Tibial nerve (tissue), 4 donors: ENCODE measurements at regions not wholly inside any gene's neighbourhood (a gene's known extent, or its start where the extent isn't known, plus 50 kb on each side); places are given as distances from the start of the nearest gene placed in this dataset.

Source experiments
- DNase-seq, 2 donors: peaks; one replicate each; pipeline ENCODE4 v3.0.0-alpha.2; 2019; ENCODE audit warnings: low spot score in 2 of 2
- H3K27ac ChIP-seq, 4 donors: fragments of 200-600 bp; sonication (generic) in 3 of 4; one replicate each; pipeline ENCODE4 v1.5.1; 2017 to 2019; ENCODE audit warnings: mild to moderate bottlenecking in 1 of 4
- H3K27me3 ChIP-seq, 2 donors: fragments of 200-600 bp; sonication (generic) in 1 of 2; one replicate each; pipeline versions ENCODE4 v1.5.1 to v1.6.0; 2017 to 2019
- H3K36me3 ChIP-seq, 3 donors: fragments of 200-600 bp; sonication (generic); one replicate each; pipeline ENCODE4 v1.5.1; 2018 to 2019
- H3K4me1 ChIP-seq, 4 donors: fragments of 200-600 bp; sonication (generic) in 3 of 4; one replicate each; pipeline ENCODE4 v1.5.1; 2017 to 2019
- H3K4me3 ChIP-seq, 4 donors: fragments of 200-600 bp; sonication (generic) in 3 of 4; one replicate each; pipeline ENCODE4 v1.5.1; 2017 to 2019; ENCODE audit warnings: mild to moderate bottlenecking in 1 of 4, moderate library complexity in 1 of 4
- H3K9me3 ChIP-seq, 4 donors: fragments of 200-600 bp; sonication (generic) in 3 of 4; one replicate each; pipeline ENCODE4 v1.5.1; 2017 to 2019
- CTCF ChIP-seq, 5 experiments: fragments of 200-600 bp in 3 of 5; fragments of 450-650 bp in 2 of 5; sonication (generic) in 3 of 5; IDR thresholded peaks; one replicate each; pipeline ENCODE4 v1.5.1; 2016 to 2019; ENCODE audit warnings: antibody characterized with exemption in 5 of 5, mild to moderate bottlenecking in 3 of 5, moderate library complexity in 2 of 5
- EP300 ChIP-seq, 2 donors: sonication (generic); formaldehyde crosslinking; IDR thresholded peaks; one replicate each; pipeline ENCODE4 v1.6.1; 2017; ENCODE audit warnings: antibody characterized with exemption in 2 of 2, mild to moderate bottlenecking in 1 of 2
- POLR2A ChIP-seq, 2 donors: fragments of 450-650 bp; IDR thresholded peaks; one replicate each; pipeline ENCODE4 v1.6.1; 2017; ENCODE audit warnings: antibody characterized with exemption in 2 of 2, mild to moderate bottlenecking in 2 of 2, moderate library complexity in 2 of 2
- WGBS, 2 donors: methylation state at CpG; one replicate each; pipeline ENCODE4 v1.1.5; 2018; 5-methylcytosine and 5-hydroxymethylcytosine counted together

- Histone ChIP-seq H3K36me3 (no peaks in the 10 kb centered on the region), H3K9me3 (no peaks in the 10 kb centered on the region), H3K27me3 (no peaks in the 10 kb centered on the region), H3K4me1 (peaks cover 0 to 6% (median 0%) of the 10 kb centered on the region in 4 donors), H3K4me3 (no peak overlapping the region), H3K27ac (no peak overlapping the region)
- DNase-seq, result no peak
- TF ChIP-seq CTCF (IDR thresholded peaks at IDR 0.05) (no peak), POLR2A (IDR thresholded peaks at IDR 0.05) (no peak), EP300 (IDR thresholded peaks at IDR 0.05) (no peak)
- WGBS, 2 donors, result 41 to 45% methylated on average over 9 of the region's 9 CpGs
Measured at GRCh38 chr4:174041555-174042105, 241.8 kb downstream of the FBXO8 start.

DNA sequence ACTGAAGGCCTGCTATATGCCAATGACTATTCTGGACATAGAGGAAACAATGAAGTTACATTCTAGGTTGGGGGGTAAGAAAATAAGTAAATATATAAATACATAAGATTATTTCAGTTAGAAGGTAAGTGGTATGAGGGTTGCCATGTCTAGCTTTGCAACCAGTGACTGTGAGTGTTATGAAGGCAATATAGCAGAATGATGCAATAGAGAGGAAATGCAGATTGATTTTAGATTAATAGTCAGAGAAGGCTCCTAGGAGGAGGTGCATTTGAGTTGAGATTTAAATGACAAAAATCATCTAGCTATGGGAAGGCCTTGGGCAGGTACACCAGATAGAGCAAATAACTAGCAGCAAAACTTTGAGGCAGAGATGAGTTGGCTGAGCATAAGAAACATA lies 243.2 kb downstream of the FBXO8 start:
- no peak for DNase-seq
- TF ChIP-seq CTCF (IDR thresholded peaks at IDR 0.05), result no peak
- TF ChIP-seq POLR2A (IDR thresholded peaks at IDR 0.05), result no peak
- TF ChIP-seq EP300 (IDR thresholded peaks at IDR 0.05), result no peak

DNA sequence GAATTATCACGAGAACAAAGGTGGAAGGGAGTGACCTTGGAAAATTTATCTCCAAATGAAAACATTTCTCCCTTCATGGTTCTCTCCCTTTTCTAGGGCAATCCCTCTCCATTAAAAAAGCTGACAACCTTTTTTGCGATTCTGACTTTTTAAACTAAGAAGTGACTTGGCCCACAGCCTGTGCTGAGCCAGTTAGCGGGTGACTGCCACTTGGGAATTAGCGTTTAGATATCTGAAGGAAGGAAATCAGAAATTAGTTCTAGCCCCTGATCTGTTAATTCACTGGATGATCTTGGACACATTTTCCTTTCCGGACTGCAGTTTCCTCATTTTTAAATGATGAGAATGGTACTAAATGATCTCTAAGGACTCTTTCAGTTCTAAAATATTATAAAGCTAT lies 245.0 kb downstream of the FBXO8 start:
- Histone ChIP-seq H3K4me3 (no peak overlapping the region), H3K9me3 (no peaks in the 10 kb centered on the region), H3K27ac (no peak overlapping the region), H3K36me3 (no peaks in the 10 kb centered on the region), H3K4me1 (peaks cover 0 to 6% (median 0%) of the 10 kb centered on the region in 4 donors), H3K27me3 (no peaks in the 10 kb centered on the region)
- no peak for DNase-seq
- WGBS, 2 donors, result 50 to 52% methylated on average over 5 of the region's 5 CpGs
- TF ChIP-seq CTCF (IDR thresholded peaks at IDR 0.05) (no peak), EP300 (IDR thresholded peaks at IDR 0.05) (no peak), POLR2A (IDR thresholded peaks at IDR 0.05) (no peak)

More for the DNA sequence above, 243.2 kb downstream of the FBXO8 start:
- H3K9me3 ChIP-seq, result no peaks in the 10 kb centered on the region
- no peak overlapping the region for H3K4me3 ChIP-seq
- no peaks in the 10 kb centered on the region for H3K36me3 ChIP-seq
- no peak overlapping the region for H3K27ac ChIP-seq
- no peaks in the 10 kb centered on the region for H3K27me3 ChIP-seq
- peaks cover 0 to 6% (median 0%) of the 10 kb centered on the region in 4 donors for H3K4me1 ChIP-seq

- Histone ChIP-seq H3K36me3 (no peaks in the 10 kb centered on the region), H3K27me3 (no peaks in the 10 kb centered on the region), H3K9me3 (no peaks in the 10 kb centered on the region), H3K4me1 (peaks cover 0 to 6% (median 0%) of the 10 kb centered on the region in 4 donors), H3K27ac (no peak overlapping the region), H3K4me3 (no peak overlapping the region)
- TF ChIP-seq EP300 (IDR thresholded peaks at IDR 0.05) (no peak), POLR2A (IDR thresholded peaks at IDR 0.05) (no peak), CTCF (IDR thresholded peaks at IDR 0.05) (no peak)
- WGBS, 2 donors, result 48 to 59% methylated on average over 3 of the region's 3 CpGs
- no peak for DNase-seq
Measured at GRCh38 chr4:174037631-174038030, 245.8 kb downstream of the FBXO8 start.

- no peaks in the 10 kb centered on the region for H3K36me3 ChIP-seq
- no peaks in the 10 kb centered on the region for H3K9me3 ChIP-seq
- no peak overlapping the region for H3K4me3 ChIP-seq
- WGBS, 2 donors, result 62 to 69% methylated on average over 8 of the region's 8 CpGs
- H3K4me1 ChIP-seq, result peaks cover 0 to 6% (median 0%) of the 10 kb centered on the region in 4 donors
- H3K27me3 ChIP-seq, result no peaks in the 10 kb centered on the region
- TF ChIP-seq POLR2A (IDR thresholded peaks at IDR 0.05), result no peak
- no peak for TF ChIP-seq CTCF (IDR thresholded peaks at IDR 0.05)
- no peak for TF ChIP-seq EP300 (IDR thresholded peaks at IDR 0.05)
- no peak overlapping the region for H3K27ac ChIP-seq
- DNase-seq, result no peak
Measured at GRCh38 chr4:174037049-174037448, 246.4 kb downstream of the FBXO8 start.
